ENCODE measurements at regions not wholly inside any gene's neighbourhood (a gene's known extent, or its start where the extent isn't known, plus 50 kb on each side); places are given as distances from the start of the nearest gene placed in this dataset.

GRCh38 chr9:79185866-79186265 lies 385.9 kb upstream of the TLE4 start:
- DNase-seq = no peak

- no peak for DNase-seq
Measured at GRCh38 chr9:79189511-79189924, 382.2 kb upstream of the TLE4 start.

GRCh38 chr9:79193001-79193400 lies 378.8 kb upstream of the TLE4 start:
- DNase-seq = no peak

GRCh38 chr9:79193501-79194223 lies 378.1 kb upstream of the TLE4 start:
- DNase-seq = no peak

GRCh38 chr9:79195879-79196278 lies 375.9 kb upstream of the TLE4 start:
- DNase-seq = no peak

GRCh38 chr9:79196606-79197005 lies 375.2 kb upstream of the TLE4 start:
- DNase-seq = no peak

- DNase-seq = no peak
Measured at GRCh38 chr9:79200336-79200735, 371.4 kb upstream of the TLE4 start.

GRCh38 chr9:79201636-79202035 lies 370.1 kb upstream of the TLE4 start:
- DNase-seq = no peak

- DNase-seq = no peak
Measured at GRCh38 chr9:79208791-79209396, 362.9 kb upstream of the TLE4 start.

GRCh38 chr9:79210541-79211243 lies 361.1 kb upstream of the TLE4 start:
- DNase-seq = no peak

GRCh38 chr9:79213417-79214125 lies 358.2 kb upstream of the TLE4 start:
- DNase-seq = no peak

GRCh38 chr9:79215821-79216220 lies 355.9 kb upstream of the TLE4 start:
- no peak for DNase-seq

- DNase-seq = no peak
Measured at GRCh38 chr9:79220251-79220650, 351.5 kb upstream of the TLE4 start.

- DNase-seq = no peak
Measured at GRCh38 chr9:79220666-79221065, 351.1 kb upstream of the TLE4 start.

- DNase-seq = no peak
Measured at GRCh38 chr9:79221084-79221483, 350.7 kb upstream of the TLE4 start.

- no peak for DNase-seq
Measured at GRCh38 chr9:79222483-79222882, 349.3 kb upstream of the TLE4 start.

- no peak for DNase-seq
Measured at GRCh38 chr9:79224672-79225433, 346.9 kb upstream of the TLE4 start.

- no peak for DNase-seq
Measured at GRCh38 chr9:79233542-79233941, 338.2 kb upstream of the TLE4 start.

GRCh38 chr9:79236466-79236865 lies 335.3 kb upstream of the TLE4 start:
- no peak for DNase-seq

GRCh38 chr9:79237861-79238260 lies 333.9 kb upstream of the TLE4 start:
- no peak for DNase-seq

- DNase-seq = no peak
Measured at GRCh38 chr9:79240774-79241173, 331.0 kb upstream of the TLE4 start.

- DNase-seq = no peak
Measured at GRCh38 chr9:79242489-79242888, 329.3 kb upstream of the TLE4 start.

GRCh38 chr9:79246170-79246569 lies 325.6 kb upstream of the TLE4 start:
- no peak for DNase-seq
